H1 (cell line): ENCODE measurements at regions not wholly inside any gene's neighbourhood (a gene's known extent, or its start where the extent isn't known, plus 50 kb on each side); places are given as distances from the start of the nearest gene placed in this dataset.
"Not testable (repeated sequence)": the region's sequence is repeated elsewhere in the genome, so short reads cannot be mapped to it uniquely, and the experiment has no call there.

Source experiments
- CTCF ChIA-PET: fragments of 300-600 bp; sonication (Branson Sonifier 250); formaldehyde crosslinking; loops from one replicate; lab custom pipeline; 2021; ENCODE audit not compliant: partially characterized antibody; lab: Charles Lee
- POLR2A ChIA-PET: fragments of 300-600 bp; sonication (Branson Sonifier 250); formaldehyde crosslinking; loops from one replicate; lab custom pipeline; 2021; ENCODE audit warnings: inconsistent platforms; ENCODE audit not compliant: partially characterized antibody; lab: Charles Lee
- DNase-seq, 2 experiments: peaks; one replicate each; pipeline versions ENCODE4 v3.0.0 to v3.0.0-alpha.2; 2010 to 2022; ENCODE audit warnings: low spot score in 2 of 2, low read depth in 1 of 2, mixed read lengths in 1 of 2
- FAIRE-seq: peaks from 2 replicates; lab custom pipeline; 2011; peaks lifted over from hg19 to GRCh38; lab: Jason Lieb, UNC
- H2AFZ ChIP-seq: 2 replicates; pipeline ENCODE4 v1.8.1; 2012; ENCODE audit warnings: low read length, inconsistent platforms
- H2AK5ac ChIP-seq: 2 replicates; pipeline ENCODE4 v1.6.1; 2013; ENCODE audit warnings: low read depth, low read length
- H2BK120ac ChIP-seq: replicated peaks from 2 replicates; pipeline ENCODE3; 2013; ENCODE audit warnings: low read depth, low read length, inconsistent platforms
- H2BK12ac ChIP-seq: 2 replicates; pipeline ENCODE4 v1.6.1; 2013; ENCODE audit warnings: low read depth, low read length
- H2BK15ac ChIP-seq: 2 replicates; pipeline ENCODE4 v1.6.1; 2013; ENCODE audit warnings: low read length
- H2BK20ac ChIP-seq: 2 replicates; pipeline ENCODE4 v1.6.1; 2013; ENCODE audit warnings: low read length
- H2BK5ac ChIP-seq: 2 replicates; pipeline ENCODE4 v1.6.1; 2013; ENCODE audit warnings: low read depth, low read length
- H3K14ac ChIP-seq: 2 replicates; pipeline ENCODE4 v1.6.1; 2013; ENCODE audit warnings: inconsistent platforms; ENCODE audit not compliant: insufficient read length
- H3K18ac ChIP-seq: 2 replicates; pipeline ENCODE4 v1.6.1; 2013; ENCODE audit warnings: low read length; ENCODE audit errors: extremely low read depth
- H3K23ac ChIP-seq: 2 replicates; pipeline ENCODE4 v1.6.1; 2013; ENCODE audit warnings: inconsistent platforms; ENCODE audit not compliant: insufficient read length
- H3K23me2 ChIP-seq: 2 replicates; pipeline ENCODE4 v1.6.1; 2013; ENCODE audit warnings: low read depth, low read length
- H3K27ac ChIP-seq: 2 replicates; pipeline ENCODE4 v1.6.1; 2011; ENCODE audit warnings: low read depth, low read length, inconsistent platforms
- H3K27me3 ChIP-seq, 4 experiments: replicated peaks in 1 of 4; 1 replicate in 1 of 4; 2 replicates in 3 of 4; pipeline versions ENCODE4 v1.6.1 to v1.8.1; 2011 to 2013; ENCODE audit warnings: low read length in 3 of 4, mild to moderate bottlenecking in 3 of 4, inconsistent platforms in 2 of 4, mixed read lengths in 2 of 4, moderate library complexity in 1 of 4; ENCODE audit not compliant: control insufficient read depth in 3 of 4, insufficient read depth in 3 of 4; ENCODE audit errors: extremely low read depth in 1 of 4
- H3K36me3 ChIP-seq, 4 experiments: 2 replicates each; pipeline versions ENCODE4 v1.6.1 to v1.8.1; 2011 to 2013; ENCODE audit warnings: mild to moderate bottlenecking in 4 of 4, low read length in 3 of 4, moderate library complexity in 2 of 4, control low read depth in 1 of 4, inconsistent platforms in 1 of 4; ENCODE audit not compliant: insufficient read depth in 4 of 4, control insufficient read depth in 2 of 4
- H3K4ac ChIP-seq: replicated peaks from 2 replicates; pipeline ENCODE3; 2013; ENCODE audit warnings: low read length, low read depth, mixed read lengths, inconsistent platforms; ENCODE audit not compliant: insufficient read length
- H3K4me1 ChIP-seq, 4 experiments: replicated peaks in 1 of 4; 1 replicate in 1 of 4; 2 replicates in 3 of 4; pipeline versions ENCODE4 v1.6.1 to v1.8.1; 2011 to 2013; ENCODE audit warnings: low read length in 3 of 4, inconsistent platforms in 2 of 4, mixed read lengths in 1 of 4; ENCODE audit not compliant: insufficient read depth in 4 of 4, control insufficient read depth in 3 of 4
- H3K4me2 ChIP-seq, 2 experiments: 2 replicates each; pipeline versions ENCODE4 v1.6.1 to v1.8.1; 2011 to 2013; ENCODE audit warnings: low read depth in 2 of 2, low read length in 2 of 2, control low read depth in 1 of 2, inconsistent platforms in 1 of 2, mild to moderate bottlenecking in 1 of 2; ENCODE audit not compliant: insufficient read depth in 1 of 2
- H3K4me3 ChIP-seq, 4 experiments: fragments of 200-600, 300-600 bp in 1 of 4; sonication (generic), shearing (Covaris generic), sonication (Bioruptor Twin) in 1 of 4; 2 replicates each; pipeline versions ENCODE4 v1.5.1 to v1.8.1; 2011 to 2016; ENCODE audit warnings: low read length in 4 of 4, low read depth in 3 of 4, control low read depth in 2 of 4, inconsistent platforms in 2 of 4, mild to moderate bottlenecking in 2 of 4, mixed read lengths in 1 of 4, moderate library complexity in 1 of 4; ENCODE audit not compliant: insufficient read depth in 2 of 4; ENCODE audit errors: extremely low read depth in 1 of 4
- H3K56ac ChIP-seq: replicated peaks from 2 replicates; pipeline ENCODE3; 2013; ENCODE audit warnings: low read depth, mild to moderate bottlenecking, mixed read lengths, low read length, inconsistent platforms; ENCODE audit not compliant: insufficient read length
- H3K79me1 ChIP-seq: 2 replicates; pipeline ENCODE4 v1.6.1; 2013; ENCODE audit warnings: low read depth, low read length, control low read depth
- H3K79me2 ChIP-seq, 2 experiments: 2 replicates each; pipeline versions ENCODE4 v1.6.1 to v1.8.1; 2012 to 2013; ENCODE audit warnings: low read length in 2 of 2, mild to moderate bottlenecking in 2 of 2, inconsistent platforms in 1 of 2; ENCODE audit not compliant: insufficient read depth in 2 of 2, control insufficient read depth in 1 of 2
- H3K9ac ChIP-seq, 4 experiments: replicated peaks in 1 of 4; 1 replicate in 1 of 4; 2 replicates in 3 of 4; pipeline versions ENCODE4 v1.6.1 to v1.8.1; 2011 to 2013; ENCODE audit warnings: low read depth in 3 of 4, low read length in 3 of 4, control low read depth in 2 of 4, mild to moderate bottlenecking in 2 of 4, moderate library complexity in 2 of 4, inconsistent platforms in 1 of 4; ENCODE audit errors: extremely low read depth in 1 of 4
- H3K9me3 ChIP-seq, 2 experiments: 2 replicates each; pipeline versions ENCODE4 v1.6.1 to v1.8.1; 2012 to 2013; ENCODE audit warnings: mild to moderate bottlenecking in 2 of 2, moderate library complexity in 2 of 2, control low read depth in 1 of 2, inconsistent platforms in 1 of 2, low read depth in 1 of 2, low read length in 1 of 2, mixed read lengths in 1 of 2; ENCODE audit not compliant: insufficient read depth in 2 of 2
- H4K20me1 ChIP-seq, 2 experiments: replicated peaks in 1 of 2; 2 replicates each; pipeline versions ENCODE3 to v1.8.1; 2011 to 2013; ENCODE audit warnings: inconsistent platforms in 2 of 2, low read length in 2 of 2, mild to moderate bottlenecking in 1 of 2; ENCODE audit not compliant: insufficient read depth in 2 of 2, control insufficient read depth in 1 of 2
- H4K5ac ChIP-seq: 2 replicates; pipeline ENCODE4 v1.6.1; 2013; ENCODE audit warnings: low read length, low read depth, mixed read lengths, inconsistent platforms; ENCODE audit not compliant: insufficient read length
- H4K8ac ChIP-seq: 2 replicates; pipeline ENCODE4 v1.8.0; 2013; ENCODE audit warnings: mild to moderate bottlenecking, moderate library complexity, low read length, inconsistent platforms; ENCODE audit not compliant: insufficient read depth; ENCODE audit errors: extremely low read depth
- H4K91ac ChIP-seq: replicated peaks from 2 replicates; pipeline ENCODE3; 2013; ENCODE audit warnings: low read length, mixed read lengths, inconsistent platforms; ENCODE audit not compliant: insufficient read length
- SP4 ChIP-seq: IDR thresholded peaks from 2 replicates; pipeline ENCODE4 v1.6.1; 2012; ENCODE audit warnings: low read length, inconsistent platforms
- WGBS, 2 experiments: shearing (Covaris generic) in 1 of 2; methylation state at CpG; one replicate each; pipeline versions ENCODE4 v1.1.6 to v1.1.7; 2013 to 2015; ENCODE audit warnings: low lambda C conversion rate in 2 of 2, mixed read lengths in 2 of 2, inconsistent platforms in 1 of 2, low coverage in 1 of 2, missing lambda C conversion rate in 1 of 2; ENCODE audit not compliant: insufficient replicate concordance in 2 of 2, insufficient coverage in 1 of 2, insufficient read length in 1 of 2; ENCODE audit errors: extremely low coverage in 1 of 2, missing lambda C conversion rate in 1 of 2; 5-methylcytosine and 5-hydroxymethylcytosine counted together

DNA sequence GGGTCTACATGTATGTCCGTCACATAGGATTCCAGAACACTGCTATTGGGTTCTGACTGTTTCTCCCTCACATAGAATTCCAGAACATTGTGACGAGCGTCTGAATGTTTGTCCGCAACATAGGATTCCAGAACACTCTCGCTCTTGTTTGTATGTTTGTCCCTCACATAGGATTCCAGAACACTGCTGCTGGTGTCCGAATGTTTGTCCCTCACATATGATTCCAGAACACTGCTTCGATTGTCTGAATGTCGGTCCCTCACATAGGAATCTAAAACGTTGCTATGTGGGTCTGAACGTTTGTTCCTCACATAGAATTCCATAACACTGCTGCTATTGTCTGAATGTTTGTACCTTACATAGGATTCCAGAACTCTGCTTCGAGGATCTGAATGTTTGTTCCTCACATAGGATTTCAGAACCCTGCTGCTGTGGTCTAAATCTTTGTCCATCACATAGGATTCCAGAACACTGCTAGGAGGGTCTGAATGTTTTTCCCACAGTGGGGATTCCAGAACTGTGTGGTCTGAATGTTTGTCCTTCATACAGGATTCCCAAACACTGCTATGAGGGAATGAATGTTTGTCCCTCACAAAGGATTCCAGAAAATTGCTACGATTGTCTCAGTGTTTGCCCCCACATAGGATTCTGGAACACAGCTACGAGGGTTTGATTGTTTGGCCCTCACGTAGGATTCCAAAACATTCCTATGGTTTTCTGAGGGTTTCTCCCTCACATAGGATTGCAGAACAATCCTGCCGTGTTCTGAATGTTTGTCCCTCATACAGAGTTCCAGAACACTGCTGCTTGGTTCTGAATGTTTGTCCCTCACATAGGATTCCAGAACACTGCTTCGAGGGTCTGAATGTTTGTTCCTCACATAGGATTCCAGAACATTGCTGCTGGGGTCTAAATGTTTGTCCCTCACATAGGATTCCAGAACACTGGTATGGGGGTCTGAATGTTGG lies 220.5 kb downstream of the FOXD4L6 start (continued):
- no peak for TF ChIP-seq SP4

GRCh38 chr9:40906879-40907278 lies 221.6 kb downstream of the FOXD4L6 start:
- H3K4me1 ChIP-seq, H3K18ac ChIP-seq, H3K14ac ChIP-seq, H3K36me3 ChIP-seq, FAIRE-seq, H3K23me2 ChIP-seq, H2BK15ac ChIP-seq, H4K91ac ChIP-seq, H2BK120ac ChIP-seq, H2AK5ac ChIP-seq, H4K20me1 ChIP-seq, H2BK20ac ChIP-seq, H2AFZ ChIP-seq, H2BK12ac ChIP-seq, H3K27ac ChIP-seq, H4K5ac ChIP-seq, H3K23ac ChIP-seq, H3K4ac ChIP-seq, H3K79me1 ChIP-seq, CTCF ChIA-PET, H3K9ac ChIP-seq, POLR2A ChIA-PET, H3K4me3 ChIP-seq, H4K8ac ChIP-seq, H3K79me2 ChIP-seq, H3K56ac ChIP-seq, H2BK5ac ChIP-seq, H3K4me2 ChIP-seq: not testable (repeated sequence)
- Histone ChIP-seq H3K9me3 (peaks cover 67 to 72% of the 10 kb centered on the region in 2 experiments), H3K27me3 (peaks cover 14 to 28% (median 17%) of the 10 kb centered on the region in 4 experiments; a peak in 6 of 7 replicates)
- DNase-seq, result peak in 1 of 2 experiments; percentile 11
- 61% methylated on average over 5 of the region's 5 CpGs; no CpG with 5 or more reads in 1 of the 2 experiments for WGBS, 2 experiments
